Body of pancreas (tissue), 4 donors: ENCODE measurements at regions not wholly inside any gene's neighbourhood (a gene's known extent, or its start where the extent isn't known, plus 50 kb on each side); places are given as distances from the start of the nearest gene placed in this dataset.

ENCODE experiments used
- ATAC-seq: fragments of 150-250 bp; one replicate; pipeline ENCODE4 v1.9.1; 2016
- DNase-seq, 4 donors: peaks; one replicate each; pipeline ENCODE4 v3.0.0-alpha.2; 2019
- H3K27ac ChIP-seq, 4 donors: fragments of 200-600 bp; sonication (generic); 1 replicate in 3 of 4; 2 replicates in 1 of 4; pipeline versions ENCODE4 v1.5.1 to v1.6.1; 2016 to 2019; ENCODE audit warnings: mild to moderate bottlenecking in 1 of 4, mixed read lengths in 1 of 4, moderate library complexity in 1 of 4
- H3K27me3 ChIP-seq, 2 donors: fragments of 200-600 bp; sonication (generic); one replicate each; pipeline ENCODE4 v1.6.0; 2016; ENCODE audit warnings: mild to moderate bottlenecking in 1 of 2
- H3K36me3 ChIP-seq, 2 donors: fragments of 200-600 bp; sonication (generic); replicated peaks in 1 of 2; 2 replicates each; pipeline ENCODE4 v1.5.1; 2016; ENCODE audit warnings: low read depth in 2 of 2; ENCODE audit not compliant: insufficient read depth in 1 of 2
- H3K4me1 ChIP-seq: fragments of 200-600 bp; sonication (generic); one replicate; pipeline ENCODE4 v1.6.0; 2016
- H3K4me3 ChIP-seq, 2 donors: fragments of 200-600 bp; sonication (generic); 1 replicate in 1 of 2; 2 replicates in 1 of 2; pipeline ENCODE4 v1.5.1; 2016 to 2019
- H3K9me3 ChIP-seq, 3 donors: fragments of 200-600 bp; sonication (generic); 1 replicate in 2 of 3; 2 replicates in 1 of 3; pipeline ENCODE4 v1.5.1; 2016
- POLR2A ChIP-seq, 3 donors: fragments of 450-650 bp; IDR thresholded peaks; one replicate each; pipeline ENCODE4 v1.6.1; 2016; ENCODE audit warnings: antibody characterized with exemption in 3 of 3, mild to moderate bottlenecking in 2 of 3
- WGBS, 2 donors: methylation state at CpG; one replicate each; pipeline ENCODE4 v1.1.5; 2017; 5-methylcytosine and 5-hydroxymethylcytosine counted together
- intact Hi-C: fragments of 100-400 bp; cut with DNase I; formaldehyde crosslinking; loops from one replicate; pipeline ENCODE4 v1.15.1; 2023
- TF ChIP-seq, protein P1 (sequence below), 7 experiments: fragments of 450-650 bp in 4 of 7; fragments of 200-600 bp in 3 of 7; sonication (generic) in 3 of 7; IDR thresholded peaks; one replicate each; pipeline ENCODE4 v1.5.1; 2016 to 2019; ENCODE audit warnings: antibody characterized with exemption in 7 of 7

DNA sequence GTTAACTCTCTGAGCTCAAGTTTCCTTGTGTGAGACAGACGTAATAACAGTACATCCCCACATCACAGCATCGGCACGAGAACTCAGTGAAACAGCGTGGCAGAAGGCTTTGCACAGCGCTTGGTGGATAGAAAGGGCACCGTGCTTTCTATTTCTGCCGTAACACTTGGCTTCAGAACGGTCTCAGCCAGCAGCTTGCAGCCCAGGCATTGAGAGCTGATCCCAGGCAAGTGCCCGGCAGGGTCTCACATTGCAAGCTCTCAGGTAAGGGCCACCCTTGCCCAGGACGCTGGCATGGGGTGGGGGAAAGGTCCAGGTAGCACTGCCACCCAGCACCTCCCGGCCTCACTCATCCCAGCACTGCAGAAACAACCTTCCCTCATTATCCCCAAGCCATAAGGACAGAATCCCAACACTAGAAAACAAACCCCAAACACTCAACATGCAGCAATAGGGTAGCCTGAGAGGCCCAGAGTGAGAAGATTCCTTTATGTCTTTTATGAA, 70.5 kb upstream of the ITGA11 start:
- 86 to 92% methylated on average over 8 to 11 of the region's 11 CpGs for WGBS, 2 donors
- TF ChIP-seq POLR2A (IDR thresholded peaks at IDR 0.05): no peak
- TF ChIP-seq, protein P1, sequence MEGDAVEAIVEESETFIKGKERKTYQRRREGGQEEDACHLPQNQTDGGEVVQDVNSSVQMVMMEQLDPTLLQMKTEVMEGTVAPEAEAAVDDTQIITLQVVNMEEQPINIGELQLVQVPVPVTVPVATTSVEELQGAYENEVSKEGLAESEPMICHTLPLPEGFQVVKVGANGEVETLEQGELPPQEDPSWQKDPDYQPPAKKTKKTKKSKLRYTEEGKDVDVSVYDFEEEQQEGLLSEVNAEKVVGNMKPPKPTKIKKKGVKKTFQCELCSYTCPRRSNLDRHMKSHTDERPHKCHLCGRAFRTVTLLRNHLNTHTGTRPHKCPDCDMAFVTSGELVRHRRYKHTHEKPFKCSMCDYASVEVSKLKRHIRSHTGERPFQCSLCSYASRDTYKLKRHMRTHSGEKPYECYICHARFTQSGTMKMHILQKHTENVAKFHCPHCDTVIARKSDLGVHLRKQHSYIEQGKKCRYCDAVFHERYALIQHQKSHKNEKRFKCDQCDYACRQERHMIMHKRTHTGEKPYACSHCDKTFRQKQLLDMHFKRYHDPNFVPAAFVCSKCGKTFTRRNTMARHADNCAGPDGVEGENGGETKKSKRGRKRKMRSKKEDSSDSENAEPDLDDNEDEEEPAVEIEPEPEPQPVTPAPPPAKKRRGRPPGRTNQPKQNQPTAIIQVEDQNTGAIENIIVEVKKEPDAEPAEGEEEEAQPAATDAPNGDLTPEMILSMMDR (IDR thresholded peaks at IDR 0.05): no peak
- no peak overlapping the region for H3K27ac ChIP-seq
- intact Hi-C loops: no loop called here
- no peaks in the 10 kb centered on the region for H3K36me3 ChIP-seq
- H3K4me1 ChIP-seq: no peaks in the 10 kb centered on the region
- DNase-seq (no peak), ATAC-seq (no peak)
- H3K4me3 ChIP-seq: no peak overlapping the region
- no peaks in the 10 kb centered on the region for H3K27me3 ChIP-seq
- H3K9me3 ChIP-seq: no peaks in the 10 kb centered on the region

GRCh38 chr15:68503213-68503612, 71.2 kb upstream of the ITGA11 start:
- TF ChIP-seq POLR2A (IDR thresholded peaks at IDR 0.05): no peak
- TF ChIP-seq, protein P1 (IDR thresholded peaks at IDR 0.05): no peak
- WGBS, 2 donors: 85% methylated on average over 5 to 7 of the region's 7 CpGs

GRCh38 chr15:68503791-68504680, 72.1 kb upstream of the ITGA11 start:
- intact Hi-C loops: no loop called here
- WGBS, 2 donors: 55 to 73% methylated on average over 7 to 11 of the region's 11 CpGs
- no peaks in the 10 kb centered on the region for H3K36me3 ChIP-seq
- no peak overlapping the region for H3K4me3 ChIP-seq
- H3K27me3 ChIP-seq: no peaks in the 10 kb centered on the region
- no peaks in the 10 kb centered on the region for H3K4me1 ChIP-seq
- DNase-seq (no peak), ATAC-seq (no peak)
- no peaks in the 10 kb centered on the region for H3K9me3 ChIP-seq
- TF ChIP-seq POLR2A (IDR thresholded peaks at IDR 0.05): no peak
- TF ChIP-seq, protein P1 (IDR thresholded peaks at IDR 0.05): no peak
- no peak overlapping the region for H3K27ac ChIP-seq

More at GRCh38 chr15:68503213-68503612, 71.2 kb upstream of the ITGA11 start:
- H3K4me3 ChIP-seq: no peak overlapping the region
- intact Hi-C loops: no loop called here
- ATAC-seq (no peak), DNase-seq (no peak)
- H3K4me1 ChIP-seq: no peaks in the 10 kb centered on the region
- H3K36me3 ChIP-seq: no peaks in the 10 kb centered on the region
- H3K9me3 ChIP-seq: no peaks in the 10 kb centered on the region
- no peaks in the 10 kb centered on the region for H3K27me3 ChIP-seq
- H3K27ac ChIP-seq: no peak overlapping the region

GRCh38 chr15:68504681-68505170, 72.8 kb upstream of the ITGA11 start:
- ATAC-seq: no peak
- 38 to 57% methylated on average over 3 to 8 of the region's 8 CpGs for WGBS, 2 donors
- H3K4me3 ChIP-seq: no peak overlapping the region
- H3K27ac ChIP-seq: no peak overlapping the region
- no peaks in the 10 kb centered on the region for H3K36me3 ChIP-seq
- H3K27me3 ChIP-seq: no peaks in the 10 kb centered on the region
- H3K4me1 ChIP-seq: no peaks in the 10 kb centered on the region
- no peak for TF ChIP-seq POLR2A (IDR thresholded peaks at IDR 0.05)
- TF ChIP-seq, protein P1 (IDR thresholded peaks at IDR 0.05): no peak
- no peaks in the 10 kb centered on the region for H3K9me3 ChIP-seq
- intact Hi-C loops: no loop called here
- DNase-seq: no peak
